ENCODE measurements at regions not wholly inside any gene's neighbourhood (a gene's known extent, or its start where the extent isn't known, plus 50 kb on each side); places are given as distances from the start of the nearest gene placed in this dataset.

DNA sequence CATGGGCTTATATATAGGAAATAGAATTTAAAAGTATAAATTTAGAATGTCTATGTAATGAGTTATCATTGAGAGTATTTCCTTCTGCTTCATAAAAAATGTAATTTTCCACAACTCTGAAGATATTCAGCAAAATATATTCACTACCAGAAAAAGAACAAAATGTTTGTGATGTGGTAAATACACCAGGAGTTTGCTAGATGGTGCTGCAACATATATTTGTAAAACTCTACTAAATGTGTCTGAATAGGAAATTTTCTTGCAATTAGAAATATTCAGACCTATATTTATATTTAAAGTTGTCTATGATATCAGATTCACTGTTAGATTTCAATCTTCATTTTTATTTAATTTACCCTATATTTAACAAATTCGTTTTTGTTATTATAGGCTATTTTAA is 201.1 kb downstream of the PPP1R3A start:
- no peak overlapping the region for H3K27ac ChIP-seq
- DNase-seq (ENCODE audit: low read depth, low spot score), result no peak

DNA sequence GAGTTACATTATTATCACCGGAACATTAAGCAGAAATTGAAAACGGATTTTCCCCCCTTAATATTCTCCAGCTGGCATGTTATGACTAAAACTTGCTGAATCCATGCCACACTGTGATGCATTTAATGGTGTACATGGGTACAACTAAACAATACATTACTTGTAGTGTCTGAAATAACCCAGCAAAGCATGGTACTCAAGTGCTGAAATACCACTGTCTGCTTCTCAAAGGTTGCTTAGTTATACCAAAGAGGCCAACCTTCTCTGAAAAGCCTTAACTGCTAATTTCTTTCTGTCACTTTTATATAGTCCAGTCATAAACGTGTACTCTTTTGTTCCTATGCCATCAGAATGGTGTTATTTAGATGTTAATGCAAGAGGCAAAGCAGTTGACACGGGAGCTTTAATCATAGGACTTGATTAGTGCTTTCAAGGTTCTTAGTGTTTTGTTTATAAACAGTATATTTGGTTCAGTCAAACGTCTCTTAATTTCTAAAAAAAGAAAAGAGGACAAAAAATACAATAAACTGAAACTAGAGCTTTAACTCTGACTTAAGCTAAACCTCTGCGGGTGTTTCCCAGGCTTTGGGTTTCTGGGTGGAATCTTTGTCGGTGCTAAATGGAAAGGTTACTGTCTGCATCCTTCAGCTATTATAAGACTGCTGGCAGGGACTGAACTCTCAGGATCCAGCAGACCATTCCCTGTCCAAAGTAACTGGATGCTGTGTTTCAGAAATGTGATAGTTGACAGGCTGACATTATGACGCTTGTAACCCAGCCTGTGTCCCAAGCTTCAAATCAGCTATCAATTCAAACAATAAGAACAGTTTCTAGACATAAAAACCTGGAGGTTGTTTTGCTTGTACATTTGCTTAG is 202.6 kb downstream of the PPP1R3A start:
- no peak for DNase-seq (ENCODE audit: low read depth, low spot score)
- no peak overlapping the region for H3K27ac ChIP-seq

DNA sequence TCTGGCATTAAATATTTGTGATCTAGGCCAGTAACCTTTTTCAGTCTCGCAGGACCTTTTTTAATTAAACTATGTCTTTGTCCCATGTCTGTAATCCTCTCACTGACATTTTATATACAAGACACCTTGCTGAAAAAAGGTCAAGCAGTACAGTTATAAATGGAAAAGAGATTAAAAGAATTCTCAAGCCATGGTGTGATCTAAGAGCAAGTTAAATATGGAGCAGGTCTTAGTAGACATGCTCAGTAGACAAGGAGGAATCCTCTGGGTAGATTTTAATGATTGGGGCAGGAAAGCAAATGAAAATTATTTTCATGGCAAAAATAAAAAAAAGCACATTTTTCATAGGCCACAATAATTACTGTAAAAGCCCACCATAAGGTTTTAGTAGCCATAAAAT is 203.5 kb downstream of the PPP1R3A start:
- no peak overlapping the region for H3K27ac ChIP-seq
- no peak for DNase-seq (ENCODE audit: low read depth, low spot score)

DNA sequence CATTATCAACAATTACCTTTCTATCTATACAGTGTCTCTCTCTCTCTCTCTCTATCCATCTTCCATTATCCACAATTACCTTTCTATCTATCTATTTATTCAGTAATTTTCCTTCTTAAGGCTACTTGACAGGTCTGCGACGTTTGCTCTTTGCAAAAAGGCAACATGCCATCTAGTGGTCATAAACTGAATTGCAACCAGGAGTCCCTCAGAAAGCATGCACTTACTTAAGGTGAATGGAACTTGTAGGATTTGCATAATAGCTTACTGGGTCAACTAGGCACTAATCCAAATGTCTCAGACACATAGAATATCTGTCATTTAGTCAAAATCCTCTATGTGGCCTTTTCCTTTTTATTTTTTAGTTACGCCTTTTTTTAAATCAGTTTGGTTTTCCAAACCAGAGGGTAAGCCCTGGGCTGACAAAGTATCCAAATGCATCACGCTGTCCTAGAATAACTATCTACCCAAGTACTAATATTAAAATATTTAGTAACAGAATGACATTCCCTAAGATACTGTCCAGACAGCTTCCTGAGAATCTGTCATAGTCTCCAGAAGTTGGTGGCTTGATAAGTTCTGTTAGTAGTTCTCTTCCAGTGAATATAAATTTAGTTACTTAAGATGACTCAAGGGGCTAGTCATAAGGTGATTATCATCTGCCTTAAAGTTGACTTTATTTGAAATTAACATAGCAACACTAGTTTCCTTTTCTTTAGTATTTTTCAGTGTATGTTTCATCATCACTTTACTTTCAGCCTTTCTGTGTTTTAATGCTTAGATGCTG is 208.3 kb downstream of the PPP1R3A start:
- DNase-seq (ENCODE audit: low read depth, low spot score), result peak; percentile 37
- no peak overlapping the region for H3K27ac ChIP-seq

DNA sequence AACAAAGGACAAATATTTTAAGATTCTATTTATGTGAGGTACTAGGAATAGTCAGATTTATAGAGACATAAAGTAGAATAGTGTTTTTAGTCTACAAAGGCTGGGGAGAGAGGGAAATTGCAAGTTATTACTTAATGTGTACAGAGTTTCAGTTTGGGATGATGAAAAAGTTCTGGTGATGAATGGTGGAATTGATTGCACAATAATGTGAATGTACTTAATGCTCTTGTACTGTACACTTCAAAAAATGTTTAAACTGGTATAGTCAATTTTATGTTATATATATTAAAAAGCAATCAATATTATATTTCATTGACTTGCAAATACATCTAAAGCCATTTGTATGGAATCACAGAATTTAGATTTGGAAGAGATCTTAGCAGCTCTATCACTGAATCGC is 213.4 kb downstream of the PPP1R3A start:
- no peak for DNase-seq (ENCODE audit: low read depth, low spot score)
- H3K27ac ChIP-seq, result no peak overlapping the region

DNA sequence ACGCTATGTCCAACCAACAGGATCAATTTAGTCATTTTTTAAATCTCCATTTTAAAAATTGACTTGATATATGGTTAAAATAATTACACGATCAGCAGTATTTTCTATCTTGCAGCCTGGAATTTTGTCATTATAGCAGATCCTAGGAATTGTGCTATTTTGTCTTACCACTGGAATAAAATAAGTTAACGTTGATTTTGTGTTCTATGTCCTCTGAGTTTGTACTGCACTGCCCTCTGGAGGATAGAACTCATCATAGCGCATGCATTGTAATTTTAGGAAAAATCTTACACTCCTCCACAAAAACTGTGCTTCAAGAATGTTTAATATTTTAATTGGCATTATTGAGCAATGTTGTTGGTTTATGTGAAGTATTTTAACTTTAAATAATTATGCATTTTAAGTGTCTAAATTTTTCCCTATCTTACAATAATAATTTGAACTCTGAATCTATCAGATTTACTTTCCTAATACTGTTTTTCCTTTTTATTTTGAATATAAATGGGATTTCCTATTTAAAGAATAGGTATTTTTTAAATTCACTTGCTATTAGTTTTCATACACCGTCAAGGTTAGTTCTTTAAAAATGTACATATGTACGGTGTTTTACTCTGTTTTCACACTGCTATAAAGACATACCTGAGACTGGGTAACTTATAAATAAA is 220.1 kb downstream of the PPP1R3A start:
- no peak for DNase-seq (ENCODE audit: low read depth, low spot score)
- H3K27ac ChIP-seq, result no peak overlapping the region

DNA sequence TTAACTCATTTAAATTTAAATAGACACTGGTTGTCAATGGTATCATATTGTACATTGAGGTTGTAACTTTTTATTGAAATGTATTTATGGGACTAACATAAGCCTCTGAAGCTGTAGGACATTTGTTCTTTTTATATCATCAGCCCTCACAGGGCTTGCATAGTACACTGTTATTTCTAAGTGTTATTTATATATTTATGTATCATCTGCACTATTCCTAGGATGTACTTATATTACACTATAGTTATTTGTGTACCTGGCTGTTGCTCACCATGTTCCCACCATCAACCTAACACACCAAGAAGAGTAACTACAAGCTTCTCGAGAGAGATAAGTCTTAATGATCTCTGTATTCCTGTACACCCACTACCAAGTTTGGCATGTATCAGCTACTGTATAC is 224.7 kb downstream of the PPP1R3A start:
- no peak for DNase-seq (ENCODE audit: low read depth, low spot score)
- H3K27ac ChIP-seq, result no peak overlapping the region

DNA sequence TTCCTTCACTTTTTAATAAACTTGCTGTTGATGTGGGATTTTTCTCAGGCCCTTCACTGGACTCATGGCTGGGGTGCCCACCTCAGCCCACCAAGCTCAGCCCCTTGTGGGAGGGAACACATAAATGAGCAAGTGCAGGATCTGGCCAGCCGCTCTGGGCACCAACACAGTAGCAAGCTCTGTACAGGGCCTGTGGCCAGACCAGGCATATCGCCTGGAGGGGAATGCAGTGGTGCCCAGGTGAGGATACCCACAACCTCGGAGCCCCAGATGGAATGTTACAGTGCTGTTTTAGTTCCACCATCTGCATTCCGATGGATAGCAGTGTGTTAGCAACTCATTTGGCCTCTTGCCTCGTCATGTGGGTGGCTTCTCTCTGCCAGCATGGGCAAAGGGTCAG is 234.6 kb downstream of the PPP1R3A start:
- DNase-seq (ENCODE audit: low read depth, low spot score), result no peak
- no peak overlapping the region for H3K27ac ChIP-seq

DNA sequence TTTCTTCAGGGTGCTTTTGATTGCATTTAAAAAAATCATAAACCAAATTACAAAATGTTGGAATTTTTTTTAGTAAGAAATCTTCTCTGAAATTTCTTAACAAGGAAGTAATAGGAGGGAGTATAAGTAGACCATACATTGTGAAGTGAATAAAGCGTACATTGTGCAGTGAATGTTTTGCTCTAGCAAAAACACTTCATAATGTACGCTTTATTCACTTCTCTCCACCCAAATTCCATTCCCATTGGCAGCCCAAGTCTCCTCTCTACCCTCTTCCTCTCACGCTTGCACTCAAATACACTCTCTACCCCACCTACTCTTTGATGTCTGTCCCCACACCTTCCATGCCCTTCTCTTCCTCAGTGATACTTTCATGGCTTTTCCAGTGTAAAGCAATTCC is 241.0 kb downstream of the PPP1R3A start:
- H3K27ac ChIP-seq, result no peak overlapping the region

DNA sequence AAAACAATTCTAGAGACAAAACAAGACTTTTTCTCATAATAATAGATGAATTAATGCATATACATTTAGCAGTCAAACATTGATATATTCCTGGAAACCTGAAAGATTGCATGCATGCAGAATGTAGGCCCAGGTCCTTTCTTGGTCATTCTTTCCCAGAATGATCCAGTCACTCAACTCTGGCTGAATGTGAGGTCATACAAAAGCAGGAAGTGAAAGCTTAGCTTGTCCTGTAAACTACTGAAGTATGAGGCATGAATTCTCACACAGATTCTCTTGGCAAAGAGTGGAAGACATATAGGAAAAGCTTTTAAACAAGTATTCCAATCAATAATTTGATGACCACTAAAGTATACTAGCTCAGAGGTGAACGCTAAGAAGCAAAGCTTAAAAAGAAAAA is 253.9 kb downstream of the PPP1R3A start:
- H3K27ac ChIP-seq, result no peak overlapping the region
- no peak for DNase-seq (ENCODE audit: low read depth, low spot score)

More for the DNA sequence above, 241.0 kb downstream of the PPP1R3A start:
- no peak for DNase-seq (ENCODE audit: low read depth, low spot score)

DNA sequence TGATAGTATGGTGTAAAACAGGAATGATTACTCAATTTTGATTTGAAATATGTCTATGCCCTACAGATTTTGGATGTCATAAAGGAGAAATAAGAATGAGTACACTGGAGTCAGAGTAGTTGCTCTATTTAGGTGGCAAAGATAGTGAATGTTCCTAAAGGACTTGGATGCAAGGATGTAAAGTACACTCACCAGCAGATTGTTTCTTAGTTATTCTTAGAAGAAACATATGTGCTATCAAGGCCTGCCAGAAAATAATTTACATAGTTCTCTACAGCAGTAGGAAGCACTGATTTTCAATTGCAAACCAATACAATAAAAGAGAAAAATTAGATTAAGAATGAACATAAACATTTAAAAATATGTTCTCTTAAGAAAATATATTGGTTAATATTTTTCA is 259.4 kb downstream of the PPP1R3A start:
- no peak for DNase-seq (ENCODE audit: low read depth, low spot score)
- H3K27ac ChIP-seq, result no peak overlapping the region

DNA sequence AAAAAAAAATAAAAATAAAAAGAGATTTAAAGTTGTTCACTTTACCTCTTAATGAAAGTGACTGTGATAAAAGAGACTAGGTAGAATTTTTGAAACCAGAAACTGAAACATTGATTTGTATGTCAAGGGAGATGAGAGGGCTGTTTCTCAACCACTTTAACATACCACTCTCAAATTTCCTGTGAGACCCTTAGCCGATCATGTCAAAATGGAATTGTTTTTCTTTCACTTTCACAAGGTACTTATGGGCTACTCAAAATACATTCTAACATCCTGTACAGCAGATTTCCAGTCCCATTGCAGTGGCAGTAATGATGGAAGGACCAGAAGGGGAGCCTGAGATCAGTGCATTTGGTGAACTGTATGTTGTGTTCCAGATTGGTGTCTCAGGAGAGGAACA is 261.2 kb downstream of the PPP1R3A start:
- H3K27ac ChIP-seq, result no peak overlapping the region
- no peak for DNase-seq (ENCODE audit: low read depth, low spot score)

DNA sequence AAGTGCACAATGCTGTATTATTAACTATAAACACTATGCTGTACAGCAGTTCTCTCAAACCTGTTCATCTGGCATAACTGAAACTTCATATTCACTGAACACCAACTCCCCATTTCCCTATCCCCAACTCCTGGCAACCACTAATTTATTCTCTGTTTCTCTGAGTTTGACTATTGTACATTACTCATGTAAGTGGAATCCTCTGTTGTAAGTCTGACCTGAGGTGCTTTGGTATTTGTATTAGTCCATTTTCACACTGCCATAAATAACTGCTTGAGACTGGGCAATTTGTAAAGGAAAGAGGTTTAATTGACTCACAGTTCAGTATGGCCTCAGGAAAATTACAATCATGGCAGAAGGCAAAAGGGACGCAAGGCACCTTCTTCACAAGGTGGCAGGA is 266.3 kb downstream of the PPP1R3A start:
- DNase-seq (ENCODE audit: low read depth, low spot score), result peak; percentile 59
- H3K27ac ChIP-seq, result peak overlapping the region; percentile 47

DNA sequence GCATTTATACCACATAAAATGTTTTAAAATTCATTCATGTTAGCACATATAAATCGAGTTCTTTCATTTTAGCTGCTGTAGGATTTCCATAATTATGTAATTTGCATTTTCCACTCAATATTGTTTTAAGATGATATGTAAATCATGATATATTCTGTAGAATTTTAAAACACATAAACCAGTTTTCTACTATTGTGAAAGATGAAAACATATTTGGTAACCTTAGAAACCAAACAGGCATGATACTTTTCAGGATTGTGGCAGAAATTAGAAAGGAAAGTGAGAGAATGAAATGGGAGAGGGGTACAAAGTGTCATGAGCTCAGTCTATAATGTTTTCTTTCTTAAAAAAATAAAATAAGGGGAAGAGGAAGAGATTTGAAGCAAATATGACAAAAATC is 269.3 kb downstream of the PPP1R3A start:
- no peak for DNase-seq (ENCODE audit: low read depth, low spot score)
- no peak overlapping the region for H3K27ac ChIP-seq

DNA sequence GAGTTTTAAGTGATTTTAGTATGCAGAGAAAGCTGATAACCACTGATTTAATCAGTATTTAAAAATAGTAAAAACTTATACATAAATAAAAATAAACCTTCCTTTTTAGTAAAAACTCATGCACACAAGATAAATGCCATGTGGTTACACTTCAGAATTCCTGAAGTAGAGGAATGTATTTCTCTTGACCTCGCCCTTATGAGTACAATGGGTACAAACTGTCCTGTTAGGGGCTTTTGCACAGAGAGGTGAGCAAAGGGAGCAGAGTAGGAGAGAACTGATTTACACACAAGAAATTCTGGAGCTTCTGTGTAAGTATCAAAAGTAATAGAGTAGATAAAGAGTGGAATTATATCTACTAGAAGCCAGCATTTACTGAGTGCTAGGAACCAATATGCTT is 279.6 kb downstream of the PPP1R3A start:
- DNase-seq (ENCODE audit: low read depth, low spot score), result no peak
- H3K27ac ChIP-seq, result peak overlapping the region; percentile 90

DNA sequence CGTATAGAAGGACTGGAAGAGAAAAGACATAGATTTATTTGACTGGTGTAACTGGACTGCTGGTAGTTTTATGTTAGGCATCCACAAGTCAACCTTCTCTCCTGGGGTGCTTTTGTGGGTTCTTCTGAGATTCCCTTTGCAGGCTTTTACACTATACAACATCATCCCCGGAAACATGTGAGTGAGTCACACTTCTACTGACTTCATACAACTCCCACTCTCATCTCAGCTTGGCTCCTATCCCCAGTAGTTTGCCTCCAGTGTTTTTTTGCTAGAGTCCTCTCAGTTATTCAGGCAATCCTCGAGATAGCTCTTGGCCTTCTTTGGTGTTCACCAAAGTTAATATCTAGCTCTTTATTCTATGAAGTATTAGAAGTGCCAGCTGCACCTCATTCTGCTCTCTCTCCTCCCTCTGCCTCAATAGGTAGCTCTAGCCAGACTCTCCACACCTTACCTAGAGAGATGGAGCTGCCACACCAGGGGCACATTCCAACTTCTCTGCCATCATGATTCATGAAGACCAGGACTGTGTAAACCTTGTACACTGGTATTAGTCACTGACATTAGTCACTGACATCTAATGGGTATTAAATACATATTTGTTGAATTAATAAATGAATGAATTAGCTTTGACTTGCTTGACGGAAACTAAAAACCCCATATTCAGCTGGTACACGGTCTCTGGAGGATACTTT is 281.9 kb downstream of the PPP1R3A start:
- peak overlapping the region; percentile 90 for H3K27ac ChIP-seq
- DNase-seq (ENCODE audit: low read depth, low spot score), result peak; percentile 81

DNA sequence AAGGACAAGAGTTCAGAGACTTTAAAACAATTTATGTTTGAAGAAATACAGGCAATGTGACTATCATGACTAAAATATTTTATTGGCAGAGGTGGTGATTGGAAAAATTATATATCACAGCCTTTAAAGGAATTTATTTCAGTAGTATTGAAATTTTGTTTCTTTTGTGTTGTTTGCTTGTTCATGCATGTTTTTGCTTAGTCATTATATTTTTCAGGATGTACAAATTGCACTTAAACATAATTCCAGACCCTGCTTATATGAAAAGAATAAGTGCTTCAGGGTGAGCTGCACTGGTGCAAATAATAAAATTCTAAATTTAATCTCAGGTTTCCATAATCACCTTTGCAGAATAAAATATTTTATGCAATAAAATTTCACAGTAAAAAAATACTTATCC is 283.3 kb downstream of the PPP1R3A start:
- H3K27ac ChIP-seq, result peak overlapping the region; percentile 90
- DNase-seq (ENCODE audit: low read depth, low spot score), result no peak

DNA sequence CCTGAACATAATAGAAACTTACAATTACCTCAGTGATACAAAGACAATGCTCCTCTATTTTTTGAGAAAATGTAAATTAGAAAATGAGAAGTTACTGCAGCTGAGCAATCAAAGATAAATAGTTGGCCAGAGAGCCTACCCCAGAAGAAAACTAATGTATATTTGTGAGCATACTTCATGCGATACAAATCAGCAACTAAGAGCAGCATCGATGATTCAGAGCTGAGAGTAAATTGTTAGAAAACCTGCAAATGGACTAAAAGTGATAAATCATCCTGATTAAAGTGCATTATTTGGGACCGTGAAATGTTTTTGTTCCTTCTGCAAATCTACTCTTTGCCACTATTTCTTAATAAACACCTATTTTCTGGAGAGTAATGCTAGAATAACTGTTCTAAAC is 285.7 kb downstream of the PPP1R3A start:
- no peak for DNase-seq (ENCODE audit: low read depth, low spot score)
- H3K27ac ChIP-seq, result peak overlapping the region; percentile 21

DNA sequence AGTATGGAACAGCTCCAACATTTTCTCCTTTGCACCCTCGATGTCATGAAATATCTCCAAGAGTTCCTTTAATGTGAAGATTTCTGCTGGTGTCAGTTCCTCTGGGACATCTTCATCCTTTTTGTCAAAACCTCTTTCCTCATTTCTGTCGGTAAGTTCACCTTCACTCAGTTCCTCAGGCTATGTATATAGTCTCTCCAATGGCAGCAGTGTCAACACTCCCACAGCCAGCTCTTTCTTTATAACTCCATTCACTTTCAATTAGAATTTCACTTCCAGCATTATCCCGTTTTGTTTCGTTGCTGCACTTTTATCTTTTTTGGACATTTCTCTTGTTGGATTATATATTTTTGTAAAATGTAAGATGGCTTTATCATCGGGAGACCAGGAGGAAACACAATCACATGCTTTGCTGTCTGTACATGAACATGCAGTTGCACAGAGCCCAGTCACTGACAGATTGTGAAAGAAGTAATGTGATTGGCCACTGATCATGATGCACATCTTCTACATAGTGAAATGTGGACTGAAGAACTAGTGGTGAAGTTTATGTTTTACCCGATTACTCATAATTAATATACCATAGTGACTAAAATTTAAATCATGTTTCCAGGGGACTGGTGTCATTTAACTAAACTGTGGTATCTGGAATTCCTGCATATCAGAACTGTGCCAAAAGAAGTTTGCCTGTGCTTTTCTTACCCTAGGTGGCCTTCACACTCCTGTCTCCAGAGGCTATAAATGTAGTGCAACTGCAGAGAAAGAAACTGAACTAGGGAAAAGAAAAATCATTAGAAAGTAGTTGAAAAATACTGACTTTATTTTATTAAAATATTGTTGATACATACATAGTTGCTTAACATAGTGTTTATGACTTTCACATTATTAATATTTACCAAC is 289.6 kb downstream of the PPP1R3A start:
- peak overlapping the region; percentile 46 for H3K27ac ChIP-seq
- peak; percentile 20 for DNase-seq (ENCODE audit: low read depth, low spot score)
